Erythroblast (primary cell): ENCODE measurements at regions not wholly inside any gene's neighbourhood (a gene's known extent, or its start where the extent isn't known, plus 50 kb on each side); places are given as distances from the start of the nearest gene placed in this dataset.

Source experiments
- GATA1 ChIP-seq: IDR thresholded peaks from 2 replicates; pipeline ENCODE4 v1.6.1; 2011; ENCODE audit warnings: low read depth, mild to moderate bottlenecking, control low read depth, low read length, moderate library complexity
- POLR2A ChIP-seq: IDR thresholded peaks from 2 replicates; pipeline ENCODE4 v1.6.1; 2011; ENCODE audit warnings: mild to moderate bottlenecking, low read length

- TF ChIP-seq POLR2A, result no peak
- TF ChIP-seq GATA1, result no peak
Measured at GRCh38 chr7:85681241-85681640, 494.4 kb upstream of the SEMA3D start.
